GM18870 (cell line): ENCODE measurements at regions not wholly inside any gene's neighbourhood (a gene's known extent, or its start where the extent isn't known, plus 50 kb on each side); places are given as distances from the start of the nearest gene placed in this dataset.
A peak's percentile ranks its signal among the peaks of the same experiment; 100 is the strongest.

Experiments used
- ATAC-seq: cut with Tn5 transposase; IDR thresholded peaks from one replicate; pipeline ENCODE4 v1.9.1; 2021; ENCODE audit warnings: moderate library complexity; ENCODE audit not compliant: unreplicated experiment

DNA sequence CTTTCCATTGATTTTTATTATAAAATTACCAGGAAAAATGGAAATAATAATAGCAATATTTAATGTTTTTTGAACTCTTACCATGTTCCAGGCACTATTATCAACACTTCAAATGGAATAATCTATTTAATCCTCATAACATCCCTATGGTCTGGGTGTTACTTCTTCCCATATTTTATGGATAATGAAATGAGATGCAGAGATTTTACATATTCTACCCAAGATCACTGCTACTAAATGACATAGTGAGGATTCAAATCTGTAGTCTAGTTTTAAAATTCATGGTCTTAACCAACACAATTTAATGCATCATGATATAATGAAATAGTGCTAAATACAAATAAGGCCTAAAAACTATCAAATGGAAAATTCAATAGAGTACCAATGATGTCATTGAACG lies 70.4 kb upstream of the COL3A1 start:
- no peak for ATAC-seq

DNA sequence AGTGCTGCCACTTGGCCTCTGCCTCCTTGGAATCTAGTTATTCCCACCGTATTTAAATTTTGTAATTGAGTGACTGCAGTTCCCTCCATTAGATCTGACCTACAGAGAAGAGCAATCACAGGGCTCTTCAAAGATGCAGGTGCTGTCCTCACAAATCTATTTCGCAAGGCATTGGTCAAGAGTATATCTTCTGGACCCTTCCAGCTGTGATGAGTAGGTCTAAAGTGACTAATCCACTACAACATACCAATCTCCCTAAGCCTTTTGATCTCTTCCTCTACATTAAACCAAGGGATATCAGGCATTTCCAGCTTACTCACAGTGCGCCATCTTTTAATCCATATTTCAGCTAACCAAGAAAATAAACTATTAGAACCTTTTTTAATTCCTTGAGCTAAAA lies 65.1 kb upstream of the COL3A1 start:
- ATAC-seq, result no peak

DNA sequence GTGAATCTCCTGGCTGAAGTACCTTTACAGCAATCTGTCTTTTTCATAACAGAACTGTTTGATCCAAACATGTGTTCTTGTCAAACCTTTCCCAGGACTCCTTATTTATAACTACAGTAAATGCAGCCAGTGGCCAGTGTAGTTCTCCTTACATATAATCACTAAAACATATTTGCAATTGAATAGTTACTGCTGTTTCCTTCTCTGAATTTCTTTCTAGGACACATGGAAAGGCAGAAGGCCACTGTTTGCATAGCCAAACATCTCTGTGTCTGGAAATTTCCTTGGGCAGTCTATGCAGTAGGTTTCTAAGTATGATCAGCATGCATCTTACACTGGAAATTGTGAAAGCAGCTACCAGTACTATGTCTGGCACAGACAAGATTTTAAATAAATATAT lies 57.4 kb upstream of the COL3A1 start:
- no peak for ATAC-seq

DNA sequence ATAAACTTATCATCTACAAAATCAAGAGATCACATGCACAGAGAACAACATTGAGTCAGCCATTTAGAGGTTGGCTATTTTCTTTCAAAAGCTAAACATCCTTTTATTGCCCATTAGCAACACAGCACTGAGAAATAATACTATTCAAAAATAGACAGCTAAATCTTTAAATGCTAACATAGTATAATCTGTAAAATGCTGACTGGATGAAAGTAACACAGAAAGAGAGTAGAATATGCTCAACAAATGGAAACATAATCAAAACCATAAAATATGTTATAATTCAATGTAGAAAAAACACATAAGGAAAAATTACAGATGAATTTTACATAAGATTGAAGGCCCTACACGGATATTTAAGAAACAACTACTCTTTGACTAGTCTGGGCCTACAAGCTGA lies 56.5 kb upstream of the COL3A1 start:
- no peak for ATAC-seq

DNA sequence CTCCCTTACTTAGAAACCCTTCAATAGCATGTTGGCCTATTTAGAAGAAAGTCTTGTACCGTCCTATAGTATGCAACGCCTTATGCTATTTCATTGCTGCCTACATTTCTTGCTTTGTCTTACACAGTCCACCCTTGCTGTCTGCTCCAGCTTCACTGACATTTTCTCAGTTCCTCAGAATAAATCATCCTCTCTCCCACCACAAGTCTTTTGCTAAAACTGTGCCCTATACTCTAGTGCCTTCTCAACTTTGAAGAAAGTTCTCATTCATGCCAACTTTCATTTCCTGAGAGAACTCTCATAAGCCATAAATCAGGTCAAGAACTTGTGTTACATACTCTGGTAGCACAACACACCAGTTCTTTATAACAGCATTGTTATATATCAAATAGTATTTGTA lies 54.3 kb upstream of the COL3A1 start:
- ATAC-seq, result peak; percentile 79

DNA sequence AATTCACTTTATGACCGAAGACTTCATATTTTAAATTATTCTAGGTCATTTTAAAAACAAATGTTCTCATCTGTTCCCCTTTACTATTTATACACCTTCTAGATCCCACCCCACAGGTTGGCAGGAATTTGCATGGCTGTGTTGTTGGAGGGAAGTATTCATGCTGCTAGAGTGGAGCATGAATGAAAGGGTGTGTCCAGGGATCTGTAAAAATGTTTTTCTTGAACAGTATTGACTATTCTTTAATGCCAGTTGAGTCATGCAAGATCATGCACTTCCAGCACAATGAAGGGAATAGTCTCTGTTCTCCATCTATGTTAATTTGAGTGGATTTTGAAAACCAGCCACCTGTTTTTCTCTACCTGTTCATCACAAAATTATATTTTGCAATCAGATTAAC lies 52.0 kb upstream of the COL3A1 start:
- no peak for ATAC-seq
